RWPE1 (cell line): ENCODE measurements at regions not wholly inside any gene's neighbourhood (a gene's known extent, or its start where the extent isn't known, plus 50 kb on each side); places are given as distances from the start of the nearest gene placed in this dataset.

Source experiments
- CTCF ChIA-PET: fragments of 350-600 bp; sonication (Branson Sonifier 250); formaldehyde crosslinking; extraction: SDS; loops from one replicate; lab custom pipeline; 2021; lab: Yijun Ruan, JAX
- POLR2A ChIA-PET: fragments of 400-600 bp; formaldehyde crosslinking; extraction: SDS; loops from one replicate; lab custom pipeline; 2020; ENCODE audit warnings: antibody characterized with exemption; ENCODE audit not compliant: low non-redundant PET; lab: Yijun Ruan, JAX
- DNase-seq: peaks from one replicate; pipeline ENCODE4 v3.0.0; 2012; ENCODE audit warnings: low spot score
- H3K27ac ChIP-seq: fragments of 450-650 bp; 2 replicates; pipeline ENCODE4 v1.5.1; 2017
- CTCF ChIP-seq: fragments of 450-650 bp; conservative IDR thresholded peaks from 2 replicates; pipeline ENCODE4 v1.5.1; 2017; ENCODE audit warnings: low read depth, mild to moderate bottlenecking

- POLR2A ChIA-PET = no interaction called here
- CTCF ChIA-PET = interaction anchor here (0.6 kb wide), 1 partner anchor 54 kb away, joined by 3 read pairs; no protein-coding TSS in a partner anchor
- no peak for TF ChIP-seq CTCF
- H3K27ac ChIP-seq = no peak overlapping the region
- DNase-seq = no peak
Observed at GRCh38 chr1:234871039-234871709, 257.5 kb downstream of the TOMM20 start.

GRCh38 chr1:234870020-234870981 is 258.3 kb downstream of the TOMM20 start:
- POLR2A ChIA-PET = no interaction called here
- H3K27ac ChIP-seq = no peak overlapping the region
- CTCF ChIA-PET = no interaction called here
- no peak for TF ChIP-seq CTCF
- no peak for DNase-seq

GRCh38 chr1:234869182-234870019 is 259.2 kb downstream of the TOMM20 start:
- no peak overlapping the region for H3K27ac ChIP-seq
- POLR2A ChIA-PET = no interaction called here
- no peak for DNase-seq
- CTCF ChIA-PET = no interaction called here
- TF ChIP-seq CTCF = no peak

GRCh38 chr1:234868296-234869147 is 258.5 kb upstream of the IRF2BP2 start:
- H3K27ac ChIP-seq = no peak overlapping the region

More at GRCh38 chr1:234868296-234869147, 258.5 kb upstream of the IRF2BP2 start:
- no peak for DNase-seq
- ChIA-PET POLR2A (no interaction called here), CTCF (interaction anchor here (0.6 kb wide), 2 partner anchors 81 to 215 kb away, joined by 3 to 4 read pairs; no protein-coding TSS in a partner anchor)
- no peak for TF ChIP-seq CTCF
